Osteocyte (in vitro differentiated cells): ENCODE measurements at regions not wholly inside any gene's neighbourhood (a gene's known extent, or its start where the extent isn't known, plus 50 kb on each side); places are given as distances from the start of the nearest gene placed in this dataset.

ENCODE experiments used
- DNase-seq: peaks from one replicate; pipeline ENCODE4 v3.0.0; 2021; ENCODE audit warnings: mixed read lengths; ENCODE audit not compliant: unreplicated experiment; ENCODE audit errors: extremely low spot score
- H3K27ac Mint-ChIP-seq: one replicate; pipeline ENCODE4 v1.8.0; 2021; ENCODE audit warnings: mild to moderate bottlenecking, mixed read lengths; ENCODE audit not compliant: unreplicated experiment
- H3K27me3 Mint-ChIP-seq: one replicate; pipeline ENCODE4 v1.8.0; 2021; ENCODE audit warnings: mixed read lengths; ENCODE audit not compliant: unreplicated experiment
- H3K36me3 Mint-ChIP-seq: one replicate; pipeline ENCODE4 v1.8.0; 2021; ENCODE audit warnings: mixed read lengths; ENCODE audit not compliant: unreplicated experiment
- H3K4me1 Mint-ChIP-seq: one replicate; pipeline ENCODE4 v1.8.0; 2021; ENCODE audit warnings: mixed read lengths; ENCODE audit not compliant: unreplicated experiment
- H3K4me3 Mint-ChIP-seq: one replicate; pipeline ENCODE4 v1.8.0; 2021; ENCODE audit warnings: mild to moderate bottlenecking, moderate library complexity, mixed read lengths; ENCODE audit not compliant: unreplicated experiment
- H3K9me3 Mint-ChIP-seq: one replicate; pipeline ENCODE4 v1.8.0; 2021; ENCODE audit warnings: mixed read lengths; ENCODE audit not compliant: unreplicated experiment
- TF ChIP-seq, protein P1 (sequence below): fragments of 200-600 bp; sonication (generic); IDR thresholded peaks from 2 replicates; pipeline ENCODE4 v1.5.0; 2021; ENCODE audit warnings: antibody characterized with exemption, mild to moderate bottlenecking, moderate library complexity

DNA sequence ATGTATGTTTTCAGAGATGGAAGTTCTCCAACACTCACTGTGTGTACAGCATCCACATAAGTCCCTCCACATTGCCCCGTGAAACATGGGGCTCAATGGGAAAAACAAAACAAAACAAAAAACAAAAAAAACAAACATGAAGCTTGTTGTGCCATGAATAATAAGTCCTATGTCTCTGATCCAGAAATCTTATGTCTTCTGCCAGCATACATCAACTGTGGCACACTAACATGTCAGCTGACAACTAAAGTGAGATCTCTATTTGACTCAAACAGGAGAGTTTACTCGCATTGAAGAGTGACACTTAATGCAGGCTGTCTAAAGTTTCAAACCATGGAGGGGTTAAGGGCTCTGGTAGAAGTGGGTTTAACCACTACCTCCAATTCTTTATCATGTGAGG lies 180.2 kb upstream of the ROBO1 start:
- peaks cover 15% of the 10 kb centered on the region for H3K9me3 Mint-ChIP-seq
- TF ChIP-seq, protein P1, sequence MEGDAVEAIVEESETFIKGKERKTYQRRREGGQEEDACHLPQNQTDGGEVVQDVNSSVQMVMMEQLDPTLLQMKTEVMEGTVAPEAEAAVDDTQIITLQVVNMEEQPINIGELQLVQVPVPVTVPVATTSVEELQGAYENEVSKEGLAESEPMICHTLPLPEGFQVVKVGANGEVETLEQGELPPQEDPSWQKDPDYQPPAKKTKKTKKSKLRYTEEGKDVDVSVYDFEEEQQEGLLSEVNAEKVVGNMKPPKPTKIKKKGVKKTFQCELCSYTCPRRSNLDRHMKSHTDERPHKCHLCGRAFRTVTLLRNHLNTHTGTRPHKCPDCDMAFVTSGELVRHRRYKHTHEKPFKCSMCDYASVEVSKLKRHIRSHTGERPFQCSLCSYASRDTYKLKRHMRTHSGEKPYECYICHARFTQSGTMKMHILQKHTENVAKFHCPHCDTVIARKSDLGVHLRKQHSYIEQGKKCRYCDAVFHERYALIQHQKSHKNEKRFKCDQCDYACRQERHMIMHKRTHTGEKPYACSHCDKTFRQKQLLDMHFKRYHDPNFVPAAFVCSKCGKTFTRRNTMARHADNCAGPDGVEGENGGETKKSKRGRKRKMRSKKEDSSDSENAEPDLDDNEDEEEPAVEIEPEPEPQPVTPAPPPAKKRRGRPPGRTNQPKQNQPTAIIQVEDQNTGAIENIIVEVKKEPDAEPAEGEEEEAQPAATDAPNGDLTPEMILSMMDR, result no peak
- no peaks in the 10 kb centered on the region for H3K27me3 Mint-ChIP-seq
- no peaks in the 10 kb centered on the region for H3K36me3 Mint-ChIP-seq
- peaks cover 19% of the 10 kb centered on the region for H3K4me1 Mint-ChIP-seq
- DNase-seq, result no peak
- H3K4me3 Mint-ChIP-seq, result no peak overlapping the region
- no peak overlapping the region for H3K27ac Mint-ChIP-seq

DNA sequence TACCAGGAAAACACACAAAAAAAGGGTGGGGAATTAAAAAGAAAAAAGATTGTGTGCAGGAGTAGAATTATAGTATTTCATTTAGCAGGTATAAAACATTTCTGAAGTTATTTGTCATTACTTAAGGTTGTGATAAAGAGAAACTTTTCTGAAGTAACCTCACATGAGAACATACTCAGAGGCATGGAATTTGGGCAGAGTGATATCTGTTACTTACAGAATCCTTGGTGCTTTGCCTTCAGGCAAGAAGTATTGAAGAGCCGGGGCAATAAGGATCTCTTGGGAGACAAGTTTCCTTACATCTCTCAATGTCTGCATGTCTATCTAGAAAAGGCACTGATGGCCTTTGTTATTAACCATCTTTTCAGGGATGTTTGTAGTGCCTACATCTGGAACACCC lies 179.7 kb upstream of the ROBO1 start:
- TF ChIP-seq, protein P1, result no peak
- DNase-seq, result no peak

DNA sequence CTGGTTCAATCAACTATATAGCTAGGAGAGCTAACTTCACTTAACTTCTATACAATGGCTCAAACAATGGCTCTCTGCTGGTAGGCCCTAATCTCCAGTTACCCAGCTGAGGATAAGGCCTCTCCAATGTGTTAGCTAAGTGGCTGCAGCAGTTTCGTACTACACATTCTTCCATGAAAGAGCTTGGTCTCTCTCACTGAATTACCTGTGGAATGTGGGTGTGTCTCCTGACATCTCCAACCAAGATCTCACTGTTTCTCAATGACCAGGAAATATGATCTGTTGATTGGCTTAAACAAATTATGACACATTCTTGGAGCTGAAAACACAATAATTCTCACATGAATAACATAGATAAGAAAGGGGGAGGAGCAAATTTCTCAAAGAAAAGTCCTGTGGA lies 169.8 kb upstream of the ROBO1 start:
- Mint-ChIP-seq H3K4me3 (no peak overlapping the region), H3K9me3 (no peaks in the 10 kb centered on the region), H3K27ac (no peak overlapping the region), H3K36me3 (no peaks in the 10 kb centered on the region), H3K27me3 (no peaks in the 10 kb centered on the region), H3K4me1 (no peaks in the 10 kb centered on the region)
- TF ChIP-seq, protein P1, result no peak
- no peak for DNase-seq

More for the DNA sequence above, 179.7 kb upstream of the ROBO1 start:
- no peaks in the 10 kb centered on the region for H3K36me3 Mint-ChIP-seq
- peaks cover 19% of the 10 kb centered on the region for H3K4me1 Mint-ChIP-seq
- no peak overlapping the region for H3K27ac Mint-ChIP-seq
- H3K9me3 Mint-ChIP-seq, result peaks cover 16% of the 10 kb centered on the region
- H3K4me3 Mint-ChIP-seq, result no peak overlapping the region
- no peaks in the 10 kb centered on the region for H3K27me3 Mint-ChIP-seq

DNA sequence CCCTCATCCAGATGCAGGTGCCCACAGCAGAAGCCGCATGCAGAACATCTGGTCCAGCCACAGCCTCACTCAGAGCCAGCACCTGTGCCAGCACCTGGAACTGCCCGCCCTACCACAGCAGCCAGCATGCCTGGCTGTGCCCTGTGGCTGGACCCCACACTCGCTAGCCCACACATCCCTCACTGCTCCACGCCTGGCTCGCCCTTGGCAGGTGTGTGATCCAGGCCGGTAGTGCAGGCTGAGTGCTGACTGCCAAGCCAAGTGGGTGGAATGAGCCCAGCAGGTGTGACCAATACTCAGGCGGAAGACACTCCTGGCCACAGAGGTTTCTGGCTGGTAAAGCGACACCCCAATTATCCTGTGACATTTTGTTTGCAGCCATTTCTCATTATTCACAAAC lies 162.4 kb upstream of the ROBO1 start:
- no peaks in the 10 kb centered on the region for H3K9me3 Mint-ChIP-seq
- no peak overlapping the region for H3K4me3 Mint-ChIP-seq
- TF ChIP-seq, protein P1, result no peak
- no peaks in the 10 kb centered on the region for H3K4me1 Mint-ChIP-seq
- no peak overlapping the region for H3K27ac Mint-ChIP-seq
- H3K36me3 Mint-ChIP-seq, result no peaks in the 10 kb centered on the region
- no peak for DNase-seq
- H3K27me3 Mint-ChIP-seq, result no peaks in the 10 kb centered on the region

DNA sequence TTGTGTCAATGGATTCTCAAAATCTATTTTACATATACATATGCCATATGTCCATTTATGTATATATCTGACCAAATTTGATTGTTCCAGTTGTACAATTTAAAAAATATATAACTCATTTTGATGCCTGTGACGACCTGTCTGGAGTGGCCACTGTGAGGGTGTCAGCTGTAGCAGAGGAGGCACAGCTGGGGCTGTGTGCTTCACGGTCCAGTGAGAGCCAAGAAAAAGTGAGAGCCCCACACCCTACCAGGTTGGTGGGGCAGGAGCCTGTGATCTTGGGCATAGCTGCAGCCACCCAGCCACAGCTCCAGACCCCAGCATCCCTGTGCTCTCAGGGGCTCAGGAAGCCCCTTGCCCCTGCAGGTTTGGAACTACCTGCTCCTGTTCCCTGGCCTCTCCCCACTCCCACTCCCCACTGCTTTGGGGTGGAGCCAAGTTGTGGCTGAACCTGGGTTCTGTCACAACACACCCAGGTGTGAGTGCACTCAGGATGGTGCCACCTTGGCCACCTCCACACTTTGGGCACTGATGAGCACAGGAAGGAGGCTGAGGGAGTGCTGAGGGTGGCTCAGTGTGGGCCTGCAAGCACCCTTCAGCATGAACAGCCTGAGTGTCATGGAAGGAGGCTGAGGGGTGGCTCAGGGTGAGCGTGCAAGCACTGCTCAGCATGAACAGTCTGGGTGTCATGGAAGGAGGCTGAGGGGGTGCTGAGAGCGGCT lies 161.1 kb upstream of the ROBO1 start:
- DNase-seq, result no peak
- Mint-ChIP-seq H3K27me3 (no peaks in the 10 kb centered on the region), H3K27ac (no peak overlapping the region), H3K9me3 (no peaks in the 10 kb centered on the region), H3K4me1 (no peaks in the 10 kb centered on the region), H3K4me3 (no peak overlapping the region), H3K36me3 (no peaks in the 10 kb centered on the region)
- TF ChIP-seq, protein P1, result no peak
